ENCODE measurements at regions not wholly inside any gene's neighbourhood (a gene's known extent, or its start where the extent isn't known, plus 50 kb on each side); places are given as distances from the start of the nearest gene placed in this dataset.

DNA sequence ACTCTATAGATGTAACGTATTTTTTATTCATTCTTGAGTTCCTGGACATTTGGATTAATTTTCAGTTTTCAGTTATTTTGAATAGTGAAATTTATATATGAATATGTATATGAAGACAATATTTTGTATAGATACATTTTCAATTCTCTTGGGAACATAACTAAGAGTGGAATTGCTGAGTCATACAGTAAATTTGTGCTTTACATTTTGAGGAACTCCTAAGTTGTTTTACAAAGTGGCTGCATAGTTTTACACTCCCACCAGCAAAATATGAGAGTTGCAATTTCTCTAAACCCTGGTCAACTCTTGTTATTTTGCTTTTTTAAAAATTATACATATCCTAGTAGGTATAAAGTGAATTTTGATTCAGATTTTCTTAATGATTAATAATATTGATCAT, 1838.6 kb upstream of the SEL1L start:
- DNase-seq, result no peak

- DNase-seq, result no peak
Observed at GRCh38 chr14:83379436-83379835, 1845.8 kb upstream of the SEL1L start.

GRCh38 chr14:83384253-83384652, 1850.6 kb upstream of the SEL1L start:
- no peak for DNase-seq

DNA sequence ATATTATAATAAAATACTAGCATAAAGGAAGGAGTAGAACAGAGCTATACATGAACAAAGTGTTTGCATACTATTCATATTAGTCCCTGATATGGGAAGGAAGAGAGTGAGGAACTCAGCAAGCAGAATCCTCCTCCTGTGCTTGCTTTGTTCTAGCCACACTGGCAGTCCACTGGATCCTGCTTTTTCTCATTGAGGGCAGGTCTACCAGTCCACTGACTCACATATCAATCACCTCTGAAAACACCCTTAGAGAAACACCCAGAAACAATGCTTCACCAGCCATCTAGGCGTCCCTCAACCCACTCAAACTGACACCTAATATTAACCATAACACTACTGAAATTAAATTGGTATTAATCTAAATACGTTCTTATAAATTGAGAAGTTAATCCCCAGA, 1861.7 kb upstream of the SEL1L start:
- DNase-seq, result no peak

GRCh38 chr14:83416476-83416875, 1882.8 kb upstream of the SEL1L start:
- DNase-seq, result no peak

GRCh38 chr14:83419420-83419819, 1885.8 kb upstream of the SEL1L start:
- DNase-seq, result no peak

DNA sequence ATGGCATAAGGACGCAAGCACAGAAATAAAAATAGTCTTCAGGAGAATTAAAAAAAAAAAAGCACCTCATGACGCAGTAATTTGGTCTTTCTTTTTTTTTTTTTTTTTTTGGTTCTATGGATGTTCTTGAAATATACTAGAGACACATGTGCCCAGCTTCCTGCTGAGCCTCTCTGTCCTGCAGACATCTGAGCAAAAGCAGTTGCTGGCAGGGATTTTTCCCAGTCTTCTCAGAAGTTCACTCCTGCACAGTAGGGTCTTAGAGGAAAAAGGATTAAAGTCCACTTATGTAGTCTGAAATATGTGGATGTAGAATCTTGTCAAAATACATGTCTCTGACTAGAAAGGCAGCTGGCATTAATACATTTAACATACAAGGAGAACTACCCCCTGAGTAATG, 1888.1 kb upstream of the SEL1L start:
- DNase-seq, result no peak

DNA sequence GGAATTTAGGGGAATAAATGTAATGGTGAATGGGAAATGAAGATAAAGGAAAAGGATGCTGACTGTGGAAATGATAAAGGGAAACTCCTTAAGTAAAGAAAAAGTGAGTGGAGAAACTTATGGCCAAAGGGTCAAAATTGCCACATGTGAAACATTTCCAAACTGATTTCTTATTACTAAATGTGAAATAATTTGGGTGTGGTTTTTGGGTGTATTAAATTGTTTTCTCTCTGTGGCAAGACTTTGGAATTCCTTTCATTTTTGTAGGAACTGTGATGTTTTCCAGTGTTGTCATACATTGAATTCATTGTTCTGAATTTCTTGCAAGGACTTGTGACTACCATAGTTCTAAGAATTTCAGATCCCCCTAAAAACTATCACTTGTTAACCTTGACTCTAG, 1891.5 kb upstream of the SEL1L start:
- DNase-seq, result no peak

- no peak for DNase-seq
Observed at GRCh38 chr14:83425706-83426105, 1892.1 kb upstream of the SEL1L start.

- DNase-seq, result no peak
Observed at GRCh38 chr14:83433618-83434017, 1900.0 kb upstream of the SEL1L start.

DNA sequence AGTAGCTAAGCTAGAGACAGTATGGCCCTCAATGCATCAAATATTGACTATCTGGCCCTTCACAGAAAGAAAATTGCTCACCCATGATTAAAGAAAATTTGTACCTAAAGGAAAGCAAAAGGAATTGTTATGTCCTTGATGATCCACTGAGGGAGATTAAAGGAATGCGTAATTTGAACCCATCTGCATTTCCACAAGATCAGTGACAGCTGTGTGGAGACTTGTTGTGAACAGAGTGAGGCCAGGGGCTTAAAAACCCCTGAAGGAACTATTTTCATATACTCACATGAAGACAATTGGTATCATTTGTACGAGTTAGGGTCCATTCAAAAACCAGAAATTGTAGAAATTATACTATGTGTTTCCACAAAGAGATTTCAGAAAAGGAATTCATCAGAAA, 1908.1 kb upstream of the SEL1L start:
- no peak for DNase-seq

DNA sequence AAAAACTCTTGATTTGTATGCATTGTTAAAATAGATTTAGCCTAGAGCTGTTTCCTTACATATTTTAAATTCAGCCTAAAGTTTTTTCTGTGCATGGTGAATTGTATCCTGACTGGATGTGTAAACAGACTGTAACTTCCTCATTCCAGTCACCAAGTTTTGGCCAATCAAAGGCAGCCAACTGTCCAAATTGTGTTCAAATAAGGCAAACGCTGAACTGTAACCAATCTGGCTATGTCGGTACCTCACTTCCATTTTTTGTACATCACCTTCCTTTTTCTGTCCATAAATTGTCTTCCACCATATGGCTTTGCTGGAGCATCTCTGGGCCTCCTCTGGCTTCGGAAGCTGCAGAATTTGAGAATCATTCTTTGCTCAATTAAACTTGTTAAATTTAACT, 1921.9 kb upstream of the SEL1L start:
- DNase-seq, result no peak

GRCh38 chr14:83461521-83461920, 1927.9 kb upstream of the SEL1L start:
- DNase-seq, result no peak

DNA sequence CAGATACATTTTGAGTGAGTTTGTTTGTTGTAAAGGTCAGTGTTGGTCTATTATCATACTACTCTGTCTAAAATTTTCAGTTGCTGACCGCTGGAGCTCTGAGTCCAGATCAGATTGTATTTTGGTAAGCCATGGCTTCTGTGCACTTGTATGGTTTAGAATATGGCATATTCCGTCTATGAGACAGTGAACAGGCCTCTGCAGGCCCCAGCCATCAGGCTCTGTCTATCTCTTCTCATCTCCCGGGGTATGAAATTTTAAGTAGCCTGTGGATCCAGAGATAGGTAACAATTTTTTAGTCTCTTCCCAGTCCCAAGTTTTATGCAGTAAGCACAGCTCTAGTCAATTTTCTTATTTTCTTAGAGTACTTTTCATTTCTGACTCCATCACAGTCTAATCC, 1929.1 kb upstream of the SEL1L start:
- DNase-seq, result no peak

DNA sequence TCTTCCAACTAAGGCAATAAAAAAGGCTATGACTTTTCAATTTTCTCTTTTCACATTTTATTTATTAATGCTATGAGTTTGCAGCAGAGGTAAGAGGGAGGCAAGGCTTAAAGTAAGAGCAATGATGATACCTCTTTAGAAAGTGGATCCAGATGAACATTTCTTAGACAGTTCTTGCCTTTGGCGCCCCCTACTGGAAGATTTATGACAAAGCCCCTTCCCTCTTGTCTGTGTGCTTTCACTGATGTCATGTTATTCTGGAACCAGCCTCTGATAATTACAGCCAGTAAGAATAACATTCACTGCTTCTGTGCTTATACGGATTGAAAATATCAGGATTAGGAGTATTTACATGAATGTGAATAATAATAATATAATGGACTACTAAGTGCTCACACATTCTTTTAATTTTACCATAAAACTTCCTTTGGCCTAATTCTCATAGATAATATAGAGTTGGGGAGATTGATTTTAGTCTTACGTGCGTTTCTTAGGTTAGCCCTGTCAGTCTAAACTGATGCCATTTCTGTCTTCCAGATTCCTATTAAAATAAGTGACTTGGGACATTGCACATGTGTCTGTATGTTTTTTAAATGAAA, 1929.9 kb upstream of the SEL1L start:
- DNase-seq, result no peak

DNA sequence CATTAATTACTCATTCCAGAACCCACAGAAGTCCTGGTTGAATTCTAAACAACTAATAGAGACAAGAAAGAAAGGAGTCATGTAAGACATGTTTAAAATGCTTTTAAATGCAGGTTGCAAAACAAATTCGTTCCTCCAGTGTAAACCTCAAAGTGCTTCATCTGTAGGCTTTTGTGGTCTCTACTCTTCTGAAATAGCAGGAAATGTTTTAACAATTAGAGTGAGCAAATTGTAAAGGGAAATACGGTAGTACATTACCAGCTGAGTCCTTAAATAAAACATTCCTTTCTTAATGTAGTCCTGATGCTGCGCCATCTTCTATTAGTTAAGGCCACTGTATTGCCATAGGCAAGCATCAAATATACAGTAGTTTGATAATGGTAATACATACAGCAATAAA, 1934.2 kb upstream of the SEL1L start:
- no peak for DNase-seq

DNA sequence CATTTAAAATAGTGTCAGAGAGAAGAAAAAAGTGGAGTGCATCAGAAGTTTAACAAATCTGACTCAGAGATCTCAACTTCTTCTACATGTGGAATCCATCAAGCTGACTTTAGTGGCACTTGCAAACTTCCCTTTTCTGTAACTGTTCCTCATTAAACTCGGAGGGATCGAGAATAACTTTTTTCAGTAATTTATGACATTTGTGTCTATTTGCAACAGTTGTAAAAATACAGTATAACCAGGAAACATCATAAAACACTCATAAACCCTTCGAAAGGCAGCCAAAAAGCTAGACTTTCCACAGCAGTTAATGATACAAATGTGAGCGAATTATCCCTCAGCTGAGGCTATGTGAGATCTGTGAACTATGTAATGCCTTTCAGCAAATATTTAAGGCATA, 1936.8 kb upstream of the SEL1L start:
- no peak for DNase-seq

DNA sequence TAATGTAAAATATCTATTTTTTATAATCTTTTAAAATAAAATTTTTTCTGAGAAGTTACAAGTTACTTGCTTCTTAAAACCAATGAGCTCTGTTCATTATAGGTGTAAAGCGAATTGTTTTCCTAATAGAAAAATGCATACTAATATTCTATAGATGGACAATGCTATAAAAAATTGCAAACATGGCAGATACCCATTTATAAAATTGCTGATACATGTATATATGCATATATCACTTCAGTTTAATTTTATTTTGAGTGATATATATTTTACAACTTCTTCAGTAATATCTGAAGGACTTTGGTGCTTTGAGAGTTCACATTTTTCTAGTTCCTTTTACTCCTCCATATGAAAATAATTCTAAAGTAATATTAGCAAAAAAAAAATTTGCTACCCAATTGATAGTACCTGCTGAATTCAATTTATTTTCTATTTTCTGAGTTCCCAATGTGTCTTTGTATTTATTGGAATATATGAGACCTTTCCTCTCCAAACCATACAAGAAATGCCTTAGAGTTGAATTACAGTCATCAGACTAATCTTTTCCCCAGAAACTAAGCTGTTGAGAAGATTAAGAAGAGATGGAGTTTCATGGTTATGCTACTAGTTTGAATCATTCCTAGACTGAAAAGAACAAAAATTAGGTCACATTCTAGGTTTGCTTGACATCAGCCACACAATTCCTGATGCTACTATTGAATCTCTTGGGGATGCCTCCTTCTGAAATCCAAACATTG, 1937.5 kb upstream of the SEL1L start:
- no peak for DNase-seq

GRCh38 chr14:83473416-83474235, 1940.0 kb upstream of the SEL1L start:
- DNase-seq, result no peak

- DNase-seq, result no peak
Observed at GRCh38 chr14:83478741-83479140, 1945.1 kb upstream of the SEL1L start.

DNA sequence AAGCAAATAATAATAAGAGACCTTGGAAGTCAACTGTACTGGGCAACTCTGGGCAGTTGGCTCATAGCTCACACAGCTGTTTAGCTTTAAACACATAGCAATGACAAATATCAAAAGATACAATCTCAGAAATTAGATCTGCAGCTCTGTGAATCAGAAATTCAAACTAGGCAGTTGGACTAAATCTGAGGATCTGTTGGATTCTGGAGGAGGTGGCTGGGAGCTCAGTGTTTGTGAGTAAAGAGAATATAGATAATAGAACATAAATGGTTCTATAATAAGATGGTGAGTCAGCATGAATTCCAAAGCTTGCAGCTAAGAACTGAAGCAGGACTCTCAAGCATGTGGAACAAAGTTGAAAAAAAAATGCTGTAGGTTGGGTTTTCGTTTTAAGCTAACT, 1949.4 kb upstream of the SEL1L start:
- DNase-seq, result no peak

GRCh38 chr14:83485591-83485990, 1951.9 kb upstream of the SEL1L start:
- DNase-seq, result no peak

DNA sequence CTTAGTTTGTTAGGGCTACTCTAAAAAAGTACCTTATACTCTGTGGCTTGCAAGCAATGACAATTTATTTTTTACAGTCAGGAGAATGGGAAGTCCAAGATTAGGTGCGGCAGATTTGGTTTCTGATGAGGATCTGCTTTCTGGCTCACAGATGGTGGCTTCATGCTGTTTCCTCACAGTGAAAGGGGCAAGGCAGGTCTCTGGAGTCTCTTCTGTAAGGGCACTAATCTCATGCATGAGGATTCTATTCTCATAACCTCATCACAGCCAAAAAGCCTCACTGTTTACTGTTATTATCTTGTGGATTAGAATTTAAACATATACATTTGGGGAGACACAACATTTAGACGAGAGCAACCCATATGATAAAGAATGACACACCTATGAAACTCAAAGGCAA, 1957.4 kb upstream of the SEL1L start:
- DNase-seq, result no peak

DNA sequence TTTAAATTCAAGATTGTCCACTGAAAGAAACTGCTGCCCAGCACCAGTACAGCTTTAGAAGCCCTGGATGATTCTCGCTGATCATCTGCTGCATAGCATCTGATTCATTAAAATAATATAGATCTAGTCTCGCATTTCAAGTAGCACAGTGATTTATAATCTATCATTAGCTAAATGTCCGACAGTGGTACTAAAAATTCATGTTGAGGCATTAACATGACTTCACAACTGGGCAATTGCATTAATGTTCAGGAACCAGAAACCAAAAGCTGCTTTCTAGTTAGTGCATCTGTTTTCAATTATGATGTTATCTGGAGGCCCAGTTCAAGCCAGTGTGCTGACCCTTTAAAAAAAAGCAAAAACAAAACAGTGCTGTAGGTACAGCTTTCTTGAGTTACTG, 1987.2 kb upstream of the SEL1L start:
- DNase-seq, result no peak

All from activated CD4-positive, alpha-beta T cell treated with anti-CD3 and anti-CD28 coated beads for 4 hours (primary cell).